Lower leg skin (tissue), 3 donors: ENCODE measurements at regions not wholly inside any gene's neighbourhood (a gene's known extent, or its start where the extent isn't known, plus 50 kb on each side); places are given as distances from the start of the nearest gene placed in this dataset.

Experiments
- CTCF ChIP-seq, 3 donors: fragments of 450-650 bp; IDR thresholded peaks; one replicate each; pipeline ENCODE4 v1.5.1; 2016; ENCODE audit warnings: antibody characterized with exemption in 3 of 3, mild to moderate bottlenecking in 3 of 3, moderate library complexity in 2 of 3
- POLR2A ChIP-seq, 2 donors: fragments of 450-650 bp; IDR thresholded peaks; one replicate each; pipeline ENCODE4 v1.6.1; 2016 to 2017; ENCODE audit warnings: antibody characterized with exemption in 2 of 2, mild to moderate bottlenecking in 1 of 2, moderate library complexity in 1 of 2

- TF ChIP-seq POLR2A (IDR thresholded peaks at IDR 0.05) (no peak), CTCF (IDR thresholded peaks at IDR 0.05) (no peak)
Observed at GRCh38 chr16:62370445-62370844, 334.2 kb upstream of the CDH8 start.
